ENCODE measurements at regions not wholly inside any gene's neighbourhood (a gene's known extent, or its start where the extent isn't known, plus 50 kb on each side); places are given as distances from the start of the nearest gene placed in this dataset.
A peak's percentile ranks its signal among the peaks of the same experiment; 100 is the strongest.

GRCh38 chr13:85694992-85695391, 104.2 kb downstream of the SLITRK6 start:
- no peak for DNase-seq
- CTCF ChIA-PET, result no interaction called here
- no TSS peak for BruUV-seq (replicated peaks)

DNA sequence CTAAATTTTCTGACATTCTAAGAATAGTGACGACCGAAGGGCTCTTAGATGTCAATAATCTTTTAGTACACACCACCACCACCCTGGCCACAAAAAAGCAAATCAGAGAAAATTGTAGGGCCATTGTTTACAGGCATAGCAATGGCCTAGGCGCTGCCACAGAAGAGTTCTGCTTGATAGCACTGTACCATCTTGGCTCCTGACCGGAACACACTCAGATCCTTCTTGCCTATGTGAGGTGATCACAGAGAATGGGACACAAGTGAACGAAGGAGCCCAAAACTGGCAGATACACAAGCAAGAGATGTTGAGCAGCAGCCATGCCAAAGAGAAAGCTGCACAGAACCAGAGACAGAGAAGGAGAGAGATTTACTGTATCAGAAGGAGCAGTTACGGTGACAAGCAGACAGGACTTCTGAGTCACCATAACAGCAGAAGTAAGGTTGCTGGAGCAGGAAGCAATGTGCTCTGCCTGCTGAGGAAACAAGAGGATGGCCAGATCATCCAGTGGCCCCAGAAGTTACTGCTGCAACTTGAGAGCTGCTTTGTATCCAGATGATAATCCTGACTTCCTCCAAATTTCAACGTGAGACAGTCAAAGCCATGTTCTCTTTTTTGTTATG, 105.2 kb downstream of the SLITRK6 start:
- TF ChIP-seq, protein P1, sequence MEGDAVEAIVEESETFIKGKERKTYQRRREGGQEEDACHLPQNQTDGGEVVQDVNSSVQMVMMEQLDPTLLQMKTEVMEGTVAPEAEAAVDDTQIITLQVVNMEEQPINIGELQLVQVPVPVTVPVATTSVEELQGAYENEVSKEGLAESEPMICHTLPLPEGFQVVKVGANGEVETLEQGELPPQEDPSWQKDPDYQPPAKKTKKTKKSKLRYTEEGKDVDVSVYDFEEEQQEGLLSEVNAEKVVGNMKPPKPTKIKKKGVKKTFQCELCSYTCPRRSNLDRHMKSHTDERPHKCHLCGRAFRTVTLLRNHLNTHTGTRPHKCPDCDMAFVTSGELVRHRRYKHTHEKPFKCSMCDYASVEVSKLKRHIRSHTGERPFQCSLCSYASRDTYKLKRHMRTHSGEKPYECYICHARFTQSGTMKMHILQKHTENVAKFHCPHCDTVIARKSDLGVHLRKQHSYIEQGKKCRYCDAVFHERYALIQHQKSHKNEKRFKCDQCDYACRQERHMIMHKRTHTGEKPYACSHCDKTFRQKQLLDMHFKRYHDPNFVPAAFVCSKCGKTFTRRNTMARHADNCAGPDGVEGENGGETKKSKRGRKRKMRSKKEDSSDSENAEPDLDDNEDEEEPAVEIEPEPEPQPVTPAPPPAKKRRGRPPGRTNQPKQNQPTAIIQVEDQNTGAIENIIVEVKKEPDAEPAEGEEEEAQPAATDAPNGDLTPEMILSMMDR (conservative IDR thresholded peaks at IDR 0.05), result no peak
- no peak for TF ChIP-seq EZH2 (IDR thresholded peaks at IDR 0.05; ENCODE audit: low read depth)
- no peaks in the 10 kb centered on the region for H3F3A ChIP-seq (ENCODE audit: insufficient read depth, low read depth)
- no peak overlapping the region for H3K27ac ChIP-seq
- H3K4me3 ChIP-seq, result no peak overlapping the region
- no peaks in the 10 kb centered on the region for H3K79me2 ChIP-seq (ENCODE audit: low read depth)
- no peaks in the 10 kb centered on the region for H3K9me2 ChIP-seq (ENCODE audit: insufficient read depth)
- H3K36me3 ChIP-seq (ENCODE audit: low read depth), result no peaks in the 10 kb centered on the region
- POLR2A ChIA-PET (ENCODE audit: unreplicated experiment), result no interaction called here
- no peaks in the 10 kb centered on the region for H3K4me1 ChIP-seq (replicated peaks; ENCODE audit: insufficient read depth)
- H3K9me3 ChIP-seq (ENCODE audit: insufficient read depth, low read depth), result no peaks in the 10 kb centered on the region
- BruUV-seq (replicated peaks), result no TSS peak
- no peaks in the 10 kb centered on the region for H3K27me3 ChIP-seq (ENCODE audit: insufficient read depth, low read depth)
- no peak overlapping the region for H3K4me2 ChIP-seq
- no peak for DNase-seq
- no peak overlapping the region for H2AFZ ChIP-seq
- intact Hi-C loops (cut with micrococcal nuclease; ENCODE audit: unreplicated experiment), result no loop called here
- H4K20me1 ChIP-seq (ENCODE audit: insufficient read depth), result no peaks in the 10 kb centered on the region
- CTCF ChIA-PET, result no interaction called here

More at GRCh38 chr13:85694992-85695391, 104.2 kb downstream of the SLITRK6 start:
- Histone ChIP-seq H3K27ac (no peak overlapping the region), H3K36me3 (ENCODE audit: low read depth) (no peaks in the 10 kb centered on the region), H3K27me3 (ENCODE audit: insufficient read depth, low read depth) (no peaks in the 10 kb centered on the region), H3F3A (ENCODE audit: insufficient read depth, low read depth) (no peaks in the 10 kb centered on the region), H3K4me1 (replicated peaks; ENCODE audit: insufficient read depth) (no peaks in the 10 kb centered on the region), H3K79me2 (ENCODE audit: low read depth) (no peaks in the 10 kb centered on the region), H2AFZ (0 out of 2 replicates have a peak overlapping the region, but pooled peaks have one; percentile 65), H3K9me3 (ENCODE audit: insufficient read depth, low read depth) (no peaks in the 10 kb centered on the region), H3K4me3 (no peak overlapping the region), H4K20me1 (ENCODE audit: insufficient read depth) (no peaks in the 10 kb centered on the region), H3K9me2 (ENCODE audit: insufficient read depth) (no peaks in the 10 kb centered on the region), H3K4me2 (no peak overlapping the region)
- intact Hi-C loops (cut with micrococcal nuclease; ENCODE audit: unreplicated experiment), result no loop called here
- POLR2A ChIA-PET (ENCODE audit: unreplicated experiment), result no interaction called here
- TF ChIP-seq EZH2 (IDR thresholded peaks at IDR 0.05; ENCODE audit: low read depth), result no peak
- TF ChIP-seq, protein P1 (conservative IDR thresholded peaks at IDR 0.05), result no peak

GRCh38 chr13:85690368-85690767, 108.9 kb downstream of the SLITRK6 start:
- Histone ChIP-seq H3K9me3 (ENCODE audit: insufficient read depth, low read depth) (no peaks in the 10 kb centered on the region), H3K27me3 (ENCODE audit: insufficient read depth, low read depth) (no peaks in the 10 kb centered on the region), H2AFZ (no peak overlapping the region), H3K4me2 (no peak overlapping the region), H3K4me3 (no peak overlapping the region), H3K9me2 (ENCODE audit: insufficient read depth) (no peaks in the 10 kb centered on the region), H3K27ac (no peak overlapping the region), H3K36me3 (ENCODE audit: low read depth) (no peaks in the 10 kb centered on the region), H3K79me2 (ENCODE audit: low read depth) (no peaks in the 10 kb centered on the region), H3F3A (ENCODE audit: insufficient read depth, low read depth) (no peaks in the 10 kb centered on the region), H3K4me1 (replicated peaks; ENCODE audit: insufficient read depth) (no peaks in the 10 kb centered on the region), H4K20me1 (ENCODE audit: insufficient read depth) (no peaks in the 10 kb centered on the region)
- no peak for DNase-seq
- ChIA-PET POLR2A (ENCODE audit: unreplicated experiment) (no interaction called here), CTCF (no interaction called here)
- TF ChIP-seq EZH2 (IDR thresholded peaks at IDR 0.05; ENCODE audit: low read depth), result no peak
- TF ChIP-seq, protein P1 (conservative IDR thresholded peaks at IDR 0.05), result no peak
- intact Hi-C loops (cut with micrococcal nuclease; ENCODE audit: unreplicated experiment), result no loop called here
- BruUV-seq (replicated peaks), result no TSS peak

Measured in PC-9 (cell line).